Left ventricle myocardium inferior (tissue), 1 donor: ENCODE measurements at regions not wholly inside any gene's neighbourhood (a gene's known extent, or its start where the extent isn't known, plus 50 kb on each side); places are given as distances from the start of the nearest gene placed in this dataset.

Experiments used
- DNase-seq: peaks from one replicate; pipeline ENCODE4 v3.0.0-alpha.2; 2020
- H3K27ac ChIP-seq: fragments of 200-600 bp; replicated peaks from 2 replicates; pipeline ENCODE4 v1.8.0; 2021
- H3K27me3 ChIP-seq: fragments of 200-600 bp; 2 replicates; pipeline ENCODE4 v1.8.0; 2021; ENCODE audit warnings: low read depth
- H3K36me3 ChIP-seq: fragments of 200-600 bp; 2 replicates; pipeline ENCODE4 v1.8.0; 2021
- H3K4me1 ChIP-seq: fragments of 200-600 bp; 2 replicates; pipeline ENCODE4 v1.8.0; 2021
- H3K4me3 ChIP-seq: fragments of 200-600 bp; 2 replicates; pipeline ENCODE4 v1.8.0; 2021; ENCODE audit warnings: mild to moderate bottlenecking, moderate library complexity
- H3K9me3 ChIP-seq: fragments of 200-600 bp; replicated peaks from 2 replicates; pipeline ENCODE4 v1.8.0; 2021
- CTCF ChIP-seq: fragments of 200-600 bp; IDR thresholded peaks from 2 replicates; pipeline ENCODE4 v1.8.0; 2021; ENCODE audit warnings: antibody characterized with exemption, mild to moderate bottlenecking, borderline replicate concordance
- intact Hi-C: fragments of 100-400 bp; cut with micrococcal nuclease; formaldehyde crosslinking; loops from one replicate; pipeline ENCODE4 v1.11.0; 2022
- donor health status: DM: no; HTN: yes; CAD: no; lungs with severe emphysema.

GRCh38 chr6:121760745-121761144, 325.3 kb downstream of the GJA1 start:
- peaks cover 5% of the 10 kb centered on the region for H3K4me1 ChIP-seq
- H3K27ac ChIP-seq: no peak overlapping the region
- no peaks in the 10 kb centered on the region for H3K27me3 ChIP-seq
- H3K36me3 ChIP-seq: no peaks in the 10 kb centered on the region
- intact Hi-C loops: no loop called here
- DNase-seq: no peak
- no peak overlapping the region for H3K4me3 ChIP-seq
- H3K9me3 ChIP-seq: peaks cover 11% of the 10 kb centered on the region
- TF ChIP-seq CTCF: no peak

- no peak for DNase-seq
- no peaks in the 10 kb centered on the region for H3K4me1 ChIP-seq
- H3K4me3 ChIP-seq: no peak overlapping the region
- intact Hi-C loops: no loop called here
- H3K27ac ChIP-seq: no peak overlapping the region
- peaks cover 11% of the 10 kb centered on the region for H3K9me3 ChIP-seq
- TF ChIP-seq CTCF: no peak
- no peaks in the 10 kb centered on the region for H3K27me3 ChIP-seq
- H3K36me3 ChIP-seq: no peaks in the 10 kb centered on the region
Measured at GRCh38 chr6:121764493-121764892, 329.0 kb downstream of the GJA1 start.

GRCh38 chr6:121765060-121765459, 329.6 kb downstream of the GJA1 start:
- intact Hi-C loops: no loop called here
- no peak for TF ChIP-seq CTCF
- Histone ChIP-seq H3K27me3 (no peaks in the 10 kb centered on the region), H3K9me3 (peaks cover 11% of the 10 kb centered on the region), H3K36me3 (no peaks in the 10 kb centered on the region), H3K4me3 (no peak overlapping the region), H3K4me1 (no peaks in the 10 kb centered on the region), H3K27ac (no peak overlapping the region)
- no peak for DNase-seq

- no peak for DNase-seq
- H3K27ac ChIP-seq: peak overlapping the region; percentile 2
- intact Hi-C loops: no loop called here
- H3K9me3 ChIP-seq: peaks cover 4% of the 10 kb centered on the region
- H3K36me3 ChIP-seq: no peaks in the 10 kb centered on the region
- H3K4me1 ChIP-seq: no peaks in the 10 kb centered on the region
- no peaks in the 10 kb centered on the region for H3K27me3 ChIP-seq
- no peak for TF ChIP-seq CTCF
- H3K4me3 ChIP-seq: no peak overlapping the region
Measured at GRCh38 chr6:121767211-121767610, 331.8 kb downstream of the GJA1 start.

- Histone ChIP-seq H3K4me1 (peaks cover 7% of the 10 kb centered on the region), H3K4me3 (no peak overlapping the region), H3K36me3 (no peaks in the 10 kb centered on the region), H3K27ac (no peak overlapping the region), H3K9me3 (no peaks in the 10 kb centered on the region), H3K27me3 (no peaks in the 10 kb centered on the region)
- TF ChIP-seq CTCF: no peak
- no peak for DNase-seq
- intact Hi-C loops: no loop called here
Measured at GRCh38 chr6:121770943-121771342, 335.5 kb downstream of the GJA1 start.
